Parathyroid adenoma (tissue), 2 donors: ENCODE measurements at regions not wholly inside any gene's neighbourhood (a gene's known extent, or its start where the extent isn't known, plus 50 kb on each side); places are given as distances from the start of the nearest gene placed in this dataset.

ENCODE experiments used
- H2AFZ ChIP-seq: fragments of 300-600 bp; sonication (generic); one replicate; pipeline ENCODE4 v1.7.0; 2017; ENCODE audit warnings: antibody characterized with exemption, mild to moderate bottlenecking
- H3K27ac ChIP-seq: fragments of 300-600 bp; sonication (generic); one replicate; pipeline ENCODE4 v1.7.0; 2017
- H3K27me3 ChIP-seq: fragments of 300-600 bp; sonication (generic); one replicate; pipeline ENCODE4 v1.7.0; 2017; ENCODE audit warnings: low read length; ENCODE audit not compliant: control insufficient read depth, insufficient read depth
- H3K36me3 ChIP-seq: fragments of 300-600 bp; sonication (generic); one replicate; pipeline ENCODE4 v1.7.0; 2017; ENCODE audit warnings: low read length; ENCODE audit not compliant: control insufficient read depth, insufficient read depth
- H3K4me1 ChIP-seq: fragments of 300-600 bp; sonication (generic); one replicate; pipeline ENCODE4 v1.7.0; 2017; ENCODE audit warnings: control low read depth
- H3K4me2 ChIP-seq: fragments of 300-600 bp; sonication (generic); one replicate; pipeline ENCODE4 v1.7.0; 2017; ENCODE audit warnings: low read length
- H3K4me3 ChIP-seq: fragments of 300-600 bp; sonication (generic); one replicate; pipeline ENCODE4 v1.7.0; 2017; ENCODE audit warnings: low read depth, low read length
- H3K79me2 ChIP-seq: fragments of 300-600 bp; sonication (generic); one replicate; pipeline ENCODE4 v1.7.0; 2017; ENCODE audit warnings: control low read depth
- H3K9ac ChIP-seq: fragments of 300-600 bp; sonication (generic); one replicate; pipeline ENCODE4 v1.7.0; 2017; ENCODE audit warnings: mild to moderate bottlenecking
- H3K9me3 ChIP-seq: fragments of 300-600 bp; sonication (generic); one replicate; pipeline ENCODE4 v1.7.0; 2017; ENCODE audit warnings: low read length; ENCODE audit not compliant: control insufficient read depth
- TF ChIP-seq, protein P1 (sequence below): fragments of 300-600 bp; sonication (generic); IDR thresholded peaks from one replicate; pipeline ENCODE4 v1.7.0; 2017; ENCODE audit warnings: antibody characterized with exemption, mild to moderate bottlenecking
- donor health status: primary hyperparathyroidism.

DNA sequence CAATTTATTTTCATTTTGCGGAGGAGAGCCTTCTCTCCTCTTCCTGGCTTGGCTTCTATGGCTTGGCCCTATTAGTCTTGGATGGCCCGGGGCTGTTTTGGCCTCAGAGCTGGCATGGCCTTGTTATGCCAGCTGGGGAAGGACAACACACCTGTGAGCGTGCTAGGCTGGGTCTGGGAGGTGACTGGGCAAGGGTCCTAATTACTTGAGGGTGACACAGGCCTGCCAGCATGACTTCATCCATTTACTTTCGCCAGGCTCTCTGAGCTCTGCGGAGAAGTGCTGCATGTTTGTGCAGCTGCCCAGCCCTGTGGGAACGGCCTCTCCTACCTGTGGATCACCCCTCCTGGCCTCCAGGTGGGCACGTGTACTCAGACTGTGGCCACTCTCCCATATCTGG, 153.6 kb downstream of the SNX19 start:
- Histone ChIP-seq H3K36me3 (no peaks in the 10 kb centered on the region), H3K27ac (no peak overlapping the region), H3K27me3 (no peaks in the 10 kb centered on the region), H3K9ac (no peak overlapping the region), H3K4me1 (no peaks in the 10 kb centered on the region), H3K79me2 (no peaks in the 10 kb centered on the region), H3K9me3 (no peaks in the 10 kb centered on the region), H3K4me3 (no peak overlapping the region), H2AFZ (no peak overlapping the region), H3K4me2 (no peak overlapping the region)
- TF ChIP-seq, protein P1, sequence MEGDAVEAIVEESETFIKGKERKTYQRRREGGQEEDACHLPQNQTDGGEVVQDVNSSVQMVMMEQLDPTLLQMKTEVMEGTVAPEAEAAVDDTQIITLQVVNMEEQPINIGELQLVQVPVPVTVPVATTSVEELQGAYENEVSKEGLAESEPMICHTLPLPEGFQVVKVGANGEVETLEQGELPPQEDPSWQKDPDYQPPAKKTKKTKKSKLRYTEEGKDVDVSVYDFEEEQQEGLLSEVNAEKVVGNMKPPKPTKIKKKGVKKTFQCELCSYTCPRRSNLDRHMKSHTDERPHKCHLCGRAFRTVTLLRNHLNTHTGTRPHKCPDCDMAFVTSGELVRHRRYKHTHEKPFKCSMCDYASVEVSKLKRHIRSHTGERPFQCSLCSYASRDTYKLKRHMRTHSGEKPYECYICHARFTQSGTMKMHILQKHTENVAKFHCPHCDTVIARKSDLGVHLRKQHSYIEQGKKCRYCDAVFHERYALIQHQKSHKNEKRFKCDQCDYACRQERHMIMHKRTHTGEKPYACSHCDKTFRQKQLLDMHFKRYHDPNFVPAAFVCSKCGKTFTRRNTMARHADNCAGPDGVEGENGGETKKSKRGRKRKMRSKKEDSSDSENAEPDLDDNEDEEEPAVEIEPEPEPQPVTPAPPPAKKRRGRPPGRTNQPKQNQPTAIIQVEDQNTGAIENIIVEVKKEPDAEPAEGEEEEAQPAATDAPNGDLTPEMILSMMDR, result no peak

DNA sequence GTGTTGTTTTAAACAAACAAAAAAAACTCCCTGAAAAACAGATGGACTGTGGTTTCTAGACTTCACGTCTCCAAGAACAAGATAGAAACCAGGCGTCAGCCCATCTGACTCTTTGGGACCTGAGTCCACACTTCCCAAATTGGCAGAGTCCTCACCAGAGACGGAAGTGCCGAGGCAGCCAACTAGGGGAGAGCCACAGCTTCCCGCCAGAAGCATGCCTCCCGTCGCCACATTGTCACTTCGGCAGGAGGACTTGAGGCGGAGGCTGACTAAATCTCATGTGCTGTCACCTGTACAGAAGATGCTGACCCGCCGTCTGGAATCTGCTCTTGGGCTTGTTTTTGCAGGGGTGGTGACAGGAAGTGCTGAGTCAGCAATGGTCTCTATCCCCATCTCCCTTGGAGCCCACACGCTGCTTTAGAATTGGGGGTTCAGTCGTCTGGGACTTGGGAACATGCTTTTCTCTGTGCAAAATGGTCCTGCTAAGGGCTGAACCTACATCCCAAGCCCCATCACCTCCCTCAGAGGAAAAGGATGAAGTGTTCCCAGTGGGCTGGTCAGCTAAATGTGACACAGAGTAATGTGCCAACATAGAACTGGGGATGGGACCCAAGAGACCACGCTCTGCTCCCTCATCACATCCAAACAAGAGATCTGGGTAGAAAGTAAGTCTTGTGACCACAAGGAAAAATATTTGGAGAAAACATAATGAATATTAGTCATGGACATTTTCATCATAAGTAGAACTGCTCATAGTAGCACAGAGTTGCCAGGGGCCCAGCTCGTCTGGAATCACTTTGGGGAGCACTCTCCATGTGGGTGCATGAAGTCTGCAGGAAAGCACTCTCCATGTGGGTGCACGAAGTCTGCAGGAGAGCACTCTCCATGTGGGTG, 152.9 kb downstream of the SNX19 start:
- Histone ChIP-seq H3K27me3 (no peaks in the 10 kb centered on the region), H3K4me3 (no peak overlapping the region), H3K79me2 (no peaks in the 10 kb centered on the region), H3K27ac (no peak overlapping the region), H3K4me1 (no peaks in the 10 kb centered on the region), H3K36me3 (no peaks in the 10 kb centered on the region), H3K4me2 (no peak overlapping the region), H2AFZ (no peak overlapping the region), H3K9ac (no peak overlapping the region), H3K9me3 (no peaks in the 10 kb centered on the region)
- TF ChIP-seq, protein P1, result no peak

DNA sequence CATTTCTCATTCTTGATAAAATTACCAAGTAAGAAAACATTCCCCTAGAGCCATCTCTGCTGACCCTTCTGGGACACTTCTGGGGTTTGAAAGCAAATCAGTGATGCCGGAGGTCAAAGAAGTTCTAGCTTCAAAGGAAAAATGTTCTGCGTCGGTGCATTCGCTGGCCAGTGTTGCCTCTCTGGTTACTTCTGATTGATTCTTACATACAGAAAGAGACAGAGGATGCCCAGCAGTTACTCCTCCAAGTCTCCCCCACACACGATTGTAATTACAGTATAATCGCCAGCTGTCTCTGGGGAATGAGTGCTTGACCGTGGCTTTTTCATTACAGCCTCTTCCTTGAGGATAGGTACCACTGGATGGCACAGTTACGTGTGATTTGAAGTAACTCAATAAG, 150.9 kb downstream of the SNX19 start:
- TF ChIP-seq, protein P1, result no peak
- Histone ChIP-seq H3K27me3 (no peaks in the 10 kb centered on the region), H3K4me3 (no peak overlapping the region), H3K4me1 (no peaks in the 10 kb centered on the region), H3K27ac (no peak overlapping the region), H2AFZ (no peak overlapping the region), H3K4me2 (no peak overlapping the region), H3K9ac (no peak overlapping the region), H3K79me2 (no peaks in the 10 kb centered on the region), H3K36me3 (no peaks in the 10 kb centered on the region), H3K9me3 (no peaks in the 10 kb centered on the region)

DNA sequence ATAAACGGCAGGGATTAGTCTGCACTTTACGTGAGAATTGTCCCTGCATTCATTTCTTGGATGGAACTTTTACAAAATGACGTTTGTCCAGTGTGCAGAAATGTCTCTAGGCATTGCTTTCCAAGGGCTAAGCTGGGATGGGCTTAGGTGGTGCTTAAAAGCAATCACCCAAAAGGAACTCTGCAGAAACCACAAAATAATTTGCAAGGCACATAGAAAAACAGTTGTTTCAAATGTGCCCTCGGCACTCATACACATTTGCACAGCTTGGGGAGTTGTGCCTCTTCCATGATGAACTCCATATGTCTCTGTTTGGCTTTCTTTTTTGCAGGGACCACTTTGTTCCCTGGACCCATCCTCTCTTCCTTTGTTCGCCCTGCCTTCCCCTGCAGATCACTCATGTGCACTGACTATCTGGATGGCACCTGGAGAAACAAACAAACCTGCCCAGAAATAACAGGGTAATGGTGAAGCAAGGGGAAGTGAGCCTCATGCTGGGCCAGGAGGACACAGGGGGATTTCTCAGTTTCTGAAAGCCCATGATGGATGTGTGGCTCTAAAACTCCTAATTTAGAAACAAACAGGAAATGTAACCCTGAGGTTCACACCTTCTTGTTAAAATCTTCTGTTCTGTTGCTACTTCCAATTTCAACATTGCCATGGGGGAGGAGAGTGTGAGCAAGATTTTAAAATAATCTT, 150.2 kb downstream of the SNX19 start:
- no peak overlapping the region for H3K4me3 ChIP-seq
- TF ChIP-seq, protein P1, result no peak
- H3K9me3 ChIP-seq, result no peaks in the 10 kb centered on the region
- H3K4me1 ChIP-seq, result no peaks in the 10 kb centered on the region
- H3K27me3 ChIP-seq, result no peaks in the 10 kb centered on the region
- H3K36me3 ChIP-seq, result no peaks in the 10 kb centered on the region
- no peak overlapping the region for H3K27ac ChIP-seq
- H3K9ac ChIP-seq, result no peak overlapping the region
- H2AFZ ChIP-seq, result no peak overlapping the region
- H3K4me2 ChIP-seq, result no peak overlapping the region
- H3K79me2 ChIP-seq, result no peaks in the 10 kb centered on the region
